Body of pancreas (tissue), 4 donors: ENCODE measurements at regions not wholly inside any gene's neighbourhood (a gene's known extent, or its start where the extent isn't known, plus 50 kb on each side); places are given as distances from the start of the nearest gene placed in this dataset.
"Not testable (repeated sequence)": the region's sequence is repeated elsewhere in the genome, so short reads cannot be mapped to it uniquely, and the experiment has no call there.

ENCODE experiments used
- CTCF ChIP-seq, 7 experiments: fragments of 450-650 bp in 4 of 7; fragments of 200-600 bp in 3 of 7; sonication (generic) in 3 of 7; IDR thresholded peaks; one replicate each; pipeline ENCODE4 v1.5.1; 2016 to 2019; ENCODE audit warnings: antibody characterized with exemption in 7 of 7
- POLR2A ChIP-seq, 3 donors: fragments of 450-650 bp; IDR thresholded peaks; one replicate each; pipeline ENCODE4 v1.6.1; 2016; ENCODE audit warnings: antibody characterized with exemption in 3 of 3, mild to moderate bottlenecking in 2 of 3

- not testable (repeated sequence) for TF ChIP-seq CTCF, POLR2A (IDR thresholded peaks at IDR 0.05)
These were observed 81.2 kb downstream of the RBMY1F start for GRCh38 chrY:22101547-22101946.
